GM23338 (cell line): ENCODE measurements at regions not wholly inside any gene's neighbourhood (a gene's known extent, or its start where the extent isn't known, plus 50 kb on each side); places are given as distances from the start of the nearest gene placed in this dataset.

Experiments
- ATAC-seq: fragments of 200-7000 bp; cut with Tn5 transposase; 3 replicates; pipeline ENCODE4 v1.9.1; 2020
- DNase-seq: peaks from one replicate; pipeline ENCODE4 v3.0.0-alpha.2; 2015; ENCODE audit warnings: low spot score
- H2AFZ ChIP-seq: fragments of 200-600 bp; sonication (generic); 2 replicates; pipeline ENCODE4 v1.8.0; 2016; ENCODE audit warnings: antibody characterized with exemption, mild to moderate bottlenecking, moderate library complexity
- H3F3A ChIP-seq: fragments of 200-600 bp; sonication (generic); replicated peaks from 2 replicates; pipeline ENCODE4 v1.8.0; 2017; ENCODE audit warnings: antibody characterized with exemption, mixed run types, low read depth
- H3K27ac ChIP-seq: fragments of 200-600 bp; sonication (generic); 2 replicates; pipeline ENCODE4 v1.6.1; 2016; ENCODE audit warnings: low read depth
- H3K27me3 ChIP-seq: fragments of 200-600 bp; sonication (generic); 2 replicates; pipeline ENCODE4 v1.8.0; 2016; ENCODE audit warnings: mild to moderate bottlenecking, mixed run types, moderate library complexity; ENCODE audit not compliant: insufficient read depth
- H3K36me3 ChIP-seq: fragments of 200-600 bp; sonication (generic); 2 replicates; pipeline ENCODE4 v1.8.0; 2016; ENCODE audit warnings: mild to moderate bottlenecking; ENCODE audit not compliant: insufficient read depth
- H3K4me1 ChIP-seq: fragments of 200-600 bp; sonication (generic); 2 replicates; pipeline ENCODE4 v1.8.0; 2016; ENCODE audit warnings: mild to moderate bottlenecking, moderate library complexity; ENCODE audit not compliant: insufficient read depth
- H3K4me2 ChIP-seq: fragments of 200-600 bp; sonication (generic); 2 replicates; pipeline ENCODE4 v1.7.1; 2017; ENCODE audit warnings: mixed run types
- H3K4me3 ChIP-seq: fragments of 200-600 bp; sonication (generic); 2 replicates; pipeline ENCODE4 v1.6.1; 2016; ENCODE audit warnings: mixed run types
- H3K79me2 ChIP-seq: fragments of 200-600 bp; sonication (generic); replicated peaks from 2 replicates; pipeline ENCODE4 v1.8.0; 2017; ENCODE audit warnings: mild to moderate bottlenecking; ENCODE audit not compliant: insufficient read depth
- H3K9me2 ChIP-seq: fragments of 200-600 bp; sonication (generic); 2 replicates; pipeline ENCODE4 v1.8.0; 2017; ENCODE audit not compliant: insufficient read depth
- H4K20me1 ChIP-seq: fragments of 200-600 bp; sonication (generic); replicated peaks from 2 replicates; pipeline ENCODE4 v1.8.0; 2017; ENCODE audit warnings: mild to moderate bottlenecking; ENCODE audit not compliant: insufficient read depth
- H3K27ac Mint-ChIP-seq: 2 replicates; pipeline ENCODE4 v1.8.0; 2020; ENCODE audit warnings: inconsistent platforms, mild to moderate bottlenecking, moderate library complexity, mixed read lengths
- H3K27me3 Mint-ChIP-seq: 3 replicates; pipeline ENCODE4 v1.8.0; 2022; ENCODE audit warnings: low read depth, mild to moderate bottlenecking, moderate library complexity, mixed read lengths, inconsistent platforms; ENCODE audit not compliant: insufficient read depth, poor library complexity
- H3K36me3 Mint-ChIP-seq: 3 replicates; pipeline ENCODE4 v1.8.0; 2021; ENCODE audit warnings: low read depth, mild to moderate bottlenecking, inconsistent platforms, moderate library complexity, mixed read lengths
- H3K4me1 Mint-ChIP-seq: 3 replicates; pipeline ENCODE4 v1.8.0; 2020; ENCODE audit warnings: mild to moderate bottlenecking, inconsistent platforms, mixed read lengths
- H3K4me3 Mint-ChIP-seq: 3 replicates; pipeline ENCODE4 v1.8.0; 2021; ENCODE audit warnings: moderate library complexity, mild to moderate bottlenecking, inconsistent platforms, mixed read lengths
- H3K9me3 Mint-ChIP-seq: 3 replicates; pipeline ENCODE4 v1.8.0; 2020; ENCODE audit warnings: moderate library complexity, mild to moderate bottlenecking, inconsistent platforms, mixed read lengths
- CREB1 ChIP-seq: fragments of 250-450 bp; sonication (Bioruptor Pico); IDR thresholded peaks from 2 replicates; pipeline ENCODE4 v1.5.0; 2020; ENCODE audit warnings: low read depth, mild to moderate bottlenecking, moderate library complexity
- ETS1 ChIP-seq: IDR thresholded peaks from 2 replicates; pipeline ENCODE4 v1.6.1; 2016; ENCODE audit warnings: antibody characterized with exemption
- EZH2 ChIP-seq: fragments of 200-600 bp; sonication (generic); IDR thresholded peaks from one replicate; pipeline ENCODE4 v1.8.0; 2017; ENCODE audit warnings: antibody characterized with exemption, mild to moderate bottlenecking, low read depth; ENCODE audit not compliant: unreplicated experiment
- EZH2phosphoT487 ChIP-seq: fragments of 200-600 bp; sonication (generic); IDR thresholded peaks from one replicate; pipeline ENCODE4 v1.8.1; 2018; ENCODE audit warnings: antibody characterized with exemption; ENCODE audit not compliant: unreplicated experiment
- JUNB ChIP-seq: IDR thresholded peaks from one replicate; pipeline ENCODE4 v1.6.1; 2016; ENCODE audit warnings: antibody characterized with exemption; ENCODE audit not compliant: unreplicated experiment
- NANOG ChIP-seq: IDR thresholded peaks from 2 replicates; pipeline ENCODE4 v1.6.1; 2016; ENCODE audit warnings: antibody characterized with exemption, borderline replicate concordance
- POLR2AphosphoS5 ChIP-seq: IDR thresholded peaks from 2 replicates; pipeline ENCODE4 v1.6.1; 2016; ENCODE audit warnings: antibody characterized with exemption, low read depth
- REST ChIP-seq: IDR thresholded peaks from one replicate; pipeline ENCODE4 v1.6.1; 2018; ENCODE audit warnings: antibody characterized with exemption; ENCODE audit not compliant: unreplicated experiment
- STAT1 ChIP-seq: IDR thresholded peaks from one replicate; pipeline ENCODE4 v1.6.1; 2016; ENCODE audit warnings: antibody characterized with exemption; ENCODE audit not compliant: unreplicated experiment
- ZNF114 ChIP-seq: fragments of 250-450 bp; sonication (Bioruptor Pico); IDR thresholded peaks from 2 replicates; pipeline ENCODE4 v1.5.0; 2020; ENCODE audit warnings: mild to moderate bottlenecking, moderate library complexity
- ZNF331 ChIP-seq: fragments of 250-450 bp; sonication (Bioruptor Pico); IDR thresholded peaks from 2 replicates; pipeline ENCODE4 v1.5.0; 2020; ENCODE audit warnings: low read depth, mild to moderate bottlenecking, moderate library complexity
- TF ChIP-seq, protein P1 (sequence below): fragments of 250-450 bp; sonication (Bioruptor Pico); IDR thresholded peaks from 2 replicates; pipeline ENCODE4 v1.5.0; 2020; ENCODE audit warnings: mild to moderate bottlenecking, moderate library complexity
- TF ChIP-seq, protein P2 (sequence below), 2 experiments: fragments of 200-600 bp in 1 of 2; sonication (generic) in 1 of 2; conservative IDR thresholded peaks; 2 replicates each; pipeline versions ENCODE4 v1.5.1 to v1.6.1; 2016 to 2017; ENCODE audit warnings: antibody characterized with exemption in 2 of 2, low read depth in 2 of 2, mild to moderate bottlenecking in 2 of 2, moderate library complexity in 1 of 2

GRCh38 chr1:217149791-217150190 is 426.6 kb upstream of the ESRRG start:
- Mint-ChIP-seq H3K4me3 (no peak overlapping the region), H3K27ac (no peak overlapping the region), H3K9me3 (peaks cover 3% of the 10 kb centered on the region; the same call in 2 of the 3 replicates), H3K27me3 (no peaks in the 10 kb centered on the region), H3K36me3 (no peaks in the 10 kb centered on the region), H3K4me1 (peaks cover 2% of the 10 kb centered on the region; the same call in 1 of the 3 replicates)
- no peaks in the 10 kb centered on the region for H3K79me2 ChIP-seq
- H3K4me2 ChIP-seq, result no peak overlapping the region
- DNase-seq (no peak), ATAC-seq (no peak)
- no peak overlapping the region for H3K4me3 ChIP-seq
- H3K27ac ChIP-seq, result no peak overlapping the region
- no peaks in the 10 kb centered on the region for H3K27me3 ChIP-seq
- H3K9me2 ChIP-seq, result no peaks in the 10 kb centered on the region
- no peaks in the 10 kb centered on the region for H4K20me1 ChIP-seq
- TF ChIP-seq, protein P1, sequence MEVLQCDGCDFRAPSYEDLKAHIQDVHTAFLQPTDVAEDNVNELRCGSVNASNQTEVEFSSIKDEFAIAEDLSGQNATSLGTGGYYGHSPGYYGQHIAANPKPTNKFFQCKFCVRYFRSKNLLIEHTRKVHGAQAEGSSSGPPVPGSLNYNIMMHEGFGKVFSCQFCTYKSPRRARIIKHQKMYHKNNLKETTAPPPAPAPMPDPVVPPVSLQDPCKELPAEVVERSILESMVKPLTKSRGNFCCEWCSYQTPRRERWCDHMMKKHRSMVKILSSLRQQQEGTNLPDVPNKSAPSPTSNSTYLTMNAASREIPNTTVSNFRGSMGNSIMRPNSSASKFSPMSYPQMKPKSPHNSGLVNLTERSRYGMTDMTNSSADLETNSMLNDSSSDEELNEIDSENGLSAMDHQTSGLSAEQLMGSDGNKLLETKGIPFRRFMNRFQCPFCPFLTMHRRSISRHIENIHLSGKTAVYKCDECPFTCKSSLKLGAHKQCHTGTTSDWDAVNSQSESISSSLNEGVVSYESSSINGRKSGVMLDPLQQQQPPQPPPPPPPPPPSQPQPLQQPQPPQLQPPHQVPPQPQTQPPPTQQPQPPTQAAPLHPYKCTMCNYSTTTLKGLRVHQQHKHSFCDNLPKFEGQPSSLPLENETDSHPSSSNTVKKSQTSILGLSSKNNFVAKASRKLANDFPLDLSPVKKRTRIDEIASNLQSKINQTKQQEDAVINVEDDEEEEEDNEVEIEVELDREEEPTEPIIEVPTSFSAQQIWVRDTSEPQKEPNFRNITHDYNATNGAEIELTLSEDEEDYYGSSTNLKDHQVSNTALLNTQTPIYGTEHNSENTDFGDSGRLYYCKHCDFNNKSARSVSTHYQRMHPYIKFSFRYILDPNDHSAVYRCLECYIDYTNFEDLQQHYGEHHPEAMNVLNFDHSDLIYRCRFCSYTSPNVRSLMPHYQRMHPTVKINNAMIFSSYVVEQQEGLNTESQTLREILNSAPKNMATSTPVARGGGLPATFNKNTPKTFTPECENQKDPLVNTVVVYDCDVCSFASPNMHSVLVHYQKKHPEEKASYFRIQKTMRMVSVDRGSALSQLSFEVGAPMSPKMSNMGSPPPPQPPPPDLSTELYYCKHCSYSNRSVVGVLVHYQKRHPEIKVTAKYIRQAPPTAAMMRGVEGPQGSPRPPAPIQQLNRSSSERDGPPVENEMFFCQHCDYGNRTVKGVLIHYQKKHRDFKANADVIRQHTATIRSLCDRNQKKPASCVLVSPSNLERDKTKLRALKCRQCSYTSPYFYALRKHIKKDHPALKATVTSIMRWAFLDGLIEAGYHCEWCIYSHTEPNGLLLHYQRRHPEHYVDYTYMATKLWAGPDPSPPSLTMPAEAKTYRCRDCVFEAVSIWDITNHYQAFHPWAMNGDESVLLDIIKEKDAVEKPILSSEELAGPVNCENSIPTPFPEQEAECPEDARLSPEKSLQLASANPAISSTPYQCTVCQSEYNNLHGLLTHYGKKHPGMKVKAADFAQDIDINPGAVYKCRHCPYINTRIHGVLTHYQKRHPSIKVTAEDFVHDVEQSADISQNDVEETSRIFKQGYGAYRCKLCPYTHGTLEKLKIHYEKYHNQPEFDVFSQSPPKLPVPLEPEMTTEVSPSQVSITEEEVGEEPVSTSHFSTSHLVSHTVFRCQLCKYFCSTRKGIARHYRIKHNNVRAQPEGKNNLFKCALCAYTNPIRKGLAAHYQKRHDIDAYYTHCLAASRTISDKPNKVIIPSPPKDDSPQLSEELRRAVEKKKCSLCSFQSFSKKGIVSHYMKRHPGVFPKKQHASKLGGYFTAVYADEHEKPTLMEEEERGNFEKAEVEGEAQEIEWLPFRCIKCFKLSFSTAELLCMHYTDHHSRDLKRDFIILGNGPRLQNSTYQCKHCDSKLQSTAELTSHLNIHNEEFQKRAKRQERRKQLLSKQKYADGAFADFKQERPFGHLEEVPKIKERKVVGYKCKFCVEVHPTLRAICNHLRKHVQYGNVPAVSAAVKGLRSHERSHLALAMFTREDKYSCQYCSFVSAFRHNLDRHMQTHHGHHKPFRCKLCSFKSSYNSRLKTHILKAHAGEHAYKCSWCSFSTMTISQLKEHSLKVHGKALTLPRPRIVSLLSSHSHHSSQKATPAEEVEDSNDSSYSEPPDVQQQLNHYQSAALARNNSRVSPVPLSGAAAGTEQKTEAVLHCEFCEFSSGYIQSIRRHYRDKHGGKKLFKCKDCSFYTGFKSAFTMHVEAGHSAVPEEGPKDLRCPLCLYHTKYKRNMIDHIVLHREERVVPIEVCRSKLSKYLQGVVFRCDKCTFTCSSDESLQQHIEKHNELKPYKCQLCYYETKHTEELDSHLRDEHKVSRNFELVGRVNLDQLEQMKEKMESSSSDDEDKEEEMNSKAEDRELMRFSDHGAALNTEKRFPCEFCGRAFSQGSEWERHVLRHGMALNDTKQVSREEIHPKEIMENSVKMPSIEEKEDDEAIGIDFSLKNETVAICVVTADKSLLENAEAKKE, result no peak
- no peak for TF ChIP-seq ZNF114 (CRISPR knock-in tag)
- no peak for TF ChIP-seq ZNF331 (CRISPR knock-in tag)
- no peak for TF ChIP-seq NANOG
- TF ChIP-seq, protein P2, sequence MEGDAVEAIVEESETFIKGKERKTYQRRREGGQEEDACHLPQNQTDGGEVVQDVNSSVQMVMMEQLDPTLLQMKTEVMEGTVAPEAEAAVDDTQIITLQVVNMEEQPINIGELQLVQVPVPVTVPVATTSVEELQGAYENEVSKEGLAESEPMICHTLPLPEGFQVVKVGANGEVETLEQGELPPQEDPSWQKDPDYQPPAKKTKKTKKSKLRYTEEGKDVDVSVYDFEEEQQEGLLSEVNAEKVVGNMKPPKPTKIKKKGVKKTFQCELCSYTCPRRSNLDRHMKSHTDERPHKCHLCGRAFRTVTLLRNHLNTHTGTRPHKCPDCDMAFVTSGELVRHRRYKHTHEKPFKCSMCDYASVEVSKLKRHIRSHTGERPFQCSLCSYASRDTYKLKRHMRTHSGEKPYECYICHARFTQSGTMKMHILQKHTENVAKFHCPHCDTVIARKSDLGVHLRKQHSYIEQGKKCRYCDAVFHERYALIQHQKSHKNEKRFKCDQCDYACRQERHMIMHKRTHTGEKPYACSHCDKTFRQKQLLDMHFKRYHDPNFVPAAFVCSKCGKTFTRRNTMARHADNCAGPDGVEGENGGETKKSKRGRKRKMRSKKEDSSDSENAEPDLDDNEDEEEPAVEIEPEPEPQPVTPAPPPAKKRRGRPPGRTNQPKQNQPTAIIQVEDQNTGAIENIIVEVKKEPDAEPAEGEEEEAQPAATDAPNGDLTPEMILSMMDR (conservative IDR thresholded peaks at IDR 0.05; ENCODE audit: low read depth in 2 of 2), result no peak
- no peak for TF ChIP-seq REST
- TF ChIP-seq ETS1, result no peak
- no peak for TF ChIP-seq EZH2phosphoT487
- TF ChIP-seq STAT1, result no peak
- no peak for TF ChIP-seq JUNB
- no peak for TF ChIP-seq POLR2AphosphoS5
- no peak for TF ChIP-seq EZH2
- no peak for TF ChIP-seq CREB1 (CRISPR knock-in tag)
- no peaks in the 10 kb centered on the region for H3K4me1 ChIP-seq
- no peaks in the 10 kb centered on the region for H3F3A ChIP-seq
- H3K36me3 ChIP-seq, result no peaks in the 10 kb centered on the region
- H2AFZ ChIP-seq, result no peak overlapping the region
